Activated T-cell treated with anti-CD3 and anti-CD28 coated beads, Interleukin-2, amount 50 U/mL, for 4 hours (primary cell): ENCODE measurements at regions not wholly inside any gene's neighbourhood (a gene's known extent, or its start where the extent isn't known, plus 50 kb on each side); places are given as distances from the start of the nearest gene placed in this dataset.

Experiments
- ATAC-seq, 2 donors: fragments of 200-7000 bp; cut with Tn5 transposase; one replicate each; pipeline ENCODE4 v1.10.0; 2021
- DNase-seq: peaks from one replicate; pipeline ENCODE4 v3.0.0-alpha.2; 2020
- H3K27me3 Mint-ChIP-seq: one replicate; pipeline ENCODE4 v1.8.0; 2021; ENCODE audit warnings: low read depth, mixed read lengths
- H3K36me3 Mint-ChIP-seq: one replicate; pipeline ENCODE4 v1.8.0; 2022; ENCODE audit warnings: mixed read lengths; ENCODE audit not compliant: insufficient read depth
- H3K4me1 Mint-ChIP-seq: one replicate; pipeline ENCODE4 v1.8.0; 2021; ENCODE audit warnings: low read depth, mixed read lengths
- H3K4me3 Mint-ChIP-seq: one replicate; pipeline ENCODE4 v1.8.0; 2021; ENCODE audit warnings: mild to moderate bottlenecking, moderate library complexity, mixed read lengths
- H3K9me3 Mint-ChIP-seq: one replicate; pipeline ENCODE4 v1.8.0; 2021; ENCODE audit warnings: mixed read lengths

DNA sequence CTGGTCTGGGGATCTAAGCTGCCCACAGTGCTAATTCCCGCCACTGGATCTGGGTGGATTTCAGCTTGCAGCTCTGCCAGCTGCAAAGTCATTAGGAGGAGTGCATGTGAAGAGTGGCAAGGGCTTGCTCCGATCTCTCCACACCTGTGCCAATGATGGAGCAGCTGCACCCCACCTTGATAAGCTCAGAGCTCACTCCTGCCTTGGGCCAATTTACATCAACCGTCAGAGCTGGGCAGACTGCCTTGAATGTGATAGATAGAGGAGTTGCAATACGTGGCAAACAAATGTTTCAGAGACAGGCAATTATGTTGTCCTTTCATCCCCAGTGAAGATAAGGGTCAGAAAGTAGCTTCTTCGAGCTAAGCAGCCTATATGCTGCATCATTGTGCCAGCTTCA lies 379.9 kb downstream of the SH2D4B start:
- DNase-seq, result no peak
- no peak for ATAC-seq
- Mint-ChIP-seq H3K4me1 (no peaks in the 10 kb centered on the region), H3K36me3 (no peaks in the 10 kb centered on the region), H3K9me3 (no peaks in the 10 kb centered on the region), H3K27me3 (peaks cover 9% of the 10 kb centered on the region), H3K4me3 (no peak overlapping the region)

DNA sequence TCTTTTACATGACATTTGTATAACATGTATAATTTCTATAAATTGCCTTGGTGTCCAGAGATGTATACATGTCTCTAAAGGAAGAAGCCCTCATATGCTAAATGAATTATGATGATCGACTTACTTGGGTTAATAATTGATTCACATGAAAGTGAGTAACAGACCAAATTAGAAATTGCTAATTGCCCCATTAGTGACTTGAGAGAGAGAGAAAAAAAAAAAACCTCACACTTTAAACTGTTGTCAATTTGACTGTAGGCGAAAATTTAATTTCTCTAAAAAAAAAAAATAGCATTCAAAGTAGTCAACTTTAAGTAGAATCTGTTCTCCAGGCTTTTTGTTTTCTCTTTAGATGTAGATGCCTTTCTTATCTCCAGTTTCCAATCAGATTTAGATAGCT lies 383.3 kb downstream of the SH2D4B start:
- DNase-seq (no peak), ATAC-seq (no peak)
- Mint-ChIP-seq H3K4me1 (no peaks in the 10 kb centered on the region), H3K27me3 (peaks cover 12% of the 10 kb centered on the region), H3K36me3 (no peaks in the 10 kb centered on the region), H3K9me3 (no peaks in the 10 kb centered on the region), H3K4me3 (no peak overlapping the region)

DNA sequence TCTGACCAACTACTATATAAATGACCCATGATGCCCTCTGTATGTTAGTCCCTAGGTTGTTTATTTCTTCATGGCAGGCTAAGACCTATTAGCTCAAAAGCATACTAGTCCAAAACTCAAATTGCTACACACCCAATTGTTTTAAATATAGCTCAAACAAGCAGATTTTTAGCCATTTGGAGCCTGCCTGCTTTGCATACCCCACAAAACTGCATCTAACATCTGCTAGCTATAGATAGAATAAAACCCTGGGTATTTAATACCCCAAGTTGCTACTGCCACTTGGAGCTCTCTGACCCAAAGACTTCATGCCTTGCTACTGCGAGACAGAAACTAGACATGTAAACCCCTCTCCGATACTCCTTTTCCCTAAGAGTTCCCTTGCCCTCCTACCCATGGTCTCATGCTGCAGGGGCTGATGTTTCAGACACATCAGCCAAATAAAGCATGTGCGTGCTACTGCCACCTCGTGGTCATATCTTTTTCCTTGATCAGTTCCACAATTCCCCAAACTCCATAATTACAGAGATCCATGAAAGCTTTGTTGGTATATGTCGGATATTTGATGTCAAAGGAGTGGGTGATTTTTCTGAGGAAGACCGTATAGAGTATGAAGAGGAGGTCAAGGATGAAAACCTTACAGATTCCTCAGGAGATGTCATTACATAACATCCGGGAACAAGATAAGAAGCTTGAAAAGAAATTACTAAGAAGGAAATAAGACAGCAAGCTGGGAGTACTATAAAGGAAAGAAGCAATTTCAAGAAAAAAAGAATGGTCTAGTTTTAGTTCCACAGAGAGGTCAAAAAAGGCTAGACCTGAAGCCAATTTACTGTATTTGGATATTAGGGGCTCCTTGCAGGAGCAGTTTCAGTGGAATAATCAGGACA lies 386.6 kb downstream of the SH2D4B start:
- DNase-seq (no peak), ATAC-seq (no peak)
- Mint-ChIP-seq H3K27me3 (peaks cover 11% of the 10 kb centered on the region), H3K4me1 (no peaks in the 10 kb centered on the region), H3K36me3 (no peaks in the 10 kb centered on the region), H3K9me3 (peaks cover 14% of the 10 kb centered on the region), H3K4me3 (no peak overlapping the region)

DNA sequence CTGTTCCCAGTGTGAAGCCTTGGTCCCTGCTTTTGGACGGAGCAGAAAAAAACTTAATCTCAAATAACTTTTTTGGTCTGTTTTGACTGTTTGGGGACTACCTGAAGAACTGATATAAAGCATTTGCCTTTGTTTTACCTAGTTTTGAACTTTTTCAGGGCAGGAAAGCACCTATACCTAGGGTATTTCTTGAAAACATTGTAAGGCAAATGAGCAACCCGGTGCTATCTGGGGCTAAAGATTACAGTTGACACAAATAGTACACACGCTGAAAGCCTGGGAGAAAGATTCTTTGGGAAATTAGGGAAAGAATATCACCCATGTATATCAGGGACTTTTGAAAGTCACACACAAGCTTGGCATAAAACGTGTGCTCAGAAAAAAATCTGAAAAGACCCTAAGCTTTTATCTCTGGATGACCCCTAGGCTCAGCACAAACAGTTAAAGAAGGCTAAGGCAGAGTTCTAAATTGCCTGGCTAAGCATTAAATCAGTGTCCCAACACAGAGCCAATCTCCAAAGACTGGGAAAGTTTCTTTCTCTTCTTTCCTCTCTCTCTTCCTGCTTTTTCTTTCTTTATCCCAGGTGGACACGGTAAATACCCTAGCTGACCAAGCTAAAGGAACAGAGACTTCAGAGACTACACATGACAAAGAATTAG lies 389.8 kb downstream of the SH2D4B start:
- ATAC-seq, result no peak
- Mint-ChIP-seq H3K36me3 (no peaks in the 10 kb centered on the region), H3K4me1 (no peaks in the 10 kb centered on the region), H3K27me3 (peaks cover 6% of the 10 kb centered on the region), H3K4me3 (no peak overlapping the region), H3K9me3 (peaks cover 14% of the 10 kb centered on the region)
- DNase-seq, result no peak

DNA sequence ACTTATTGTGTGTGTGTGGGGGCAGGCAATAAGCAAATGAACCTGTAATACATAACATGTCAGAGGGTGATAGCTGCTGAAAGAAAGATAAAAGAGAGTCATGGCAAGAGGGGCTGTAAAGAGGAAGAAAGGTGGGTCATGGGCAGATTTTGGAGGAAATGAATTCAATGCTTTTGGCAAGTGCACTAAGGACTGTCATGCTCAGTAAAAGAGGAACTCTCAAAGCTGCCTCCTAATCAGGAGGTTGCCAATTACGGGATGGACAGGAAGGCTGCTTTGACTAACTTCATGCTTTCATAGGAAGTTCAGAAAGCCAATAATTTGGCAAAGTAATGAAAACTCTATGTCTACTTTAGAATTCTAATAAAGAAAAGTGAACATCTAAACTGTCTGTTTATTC lies 401.2 kb downstream of the SH2D4B start:
- Mint-ChIP-seq H3K9me3 (no peaks in the 10 kb centered on the region), H3K27me3 (peaks cover 3% of the 10 kb centered on the region), H3K4me1 (no peaks in the 10 kb centered on the region), H3K4me3 (no peak overlapping the region), H3K36me3 (no peaks in the 10 kb centered on the region)
- ATAC-seq (no peak), DNase-seq (no peak)

DNA sequence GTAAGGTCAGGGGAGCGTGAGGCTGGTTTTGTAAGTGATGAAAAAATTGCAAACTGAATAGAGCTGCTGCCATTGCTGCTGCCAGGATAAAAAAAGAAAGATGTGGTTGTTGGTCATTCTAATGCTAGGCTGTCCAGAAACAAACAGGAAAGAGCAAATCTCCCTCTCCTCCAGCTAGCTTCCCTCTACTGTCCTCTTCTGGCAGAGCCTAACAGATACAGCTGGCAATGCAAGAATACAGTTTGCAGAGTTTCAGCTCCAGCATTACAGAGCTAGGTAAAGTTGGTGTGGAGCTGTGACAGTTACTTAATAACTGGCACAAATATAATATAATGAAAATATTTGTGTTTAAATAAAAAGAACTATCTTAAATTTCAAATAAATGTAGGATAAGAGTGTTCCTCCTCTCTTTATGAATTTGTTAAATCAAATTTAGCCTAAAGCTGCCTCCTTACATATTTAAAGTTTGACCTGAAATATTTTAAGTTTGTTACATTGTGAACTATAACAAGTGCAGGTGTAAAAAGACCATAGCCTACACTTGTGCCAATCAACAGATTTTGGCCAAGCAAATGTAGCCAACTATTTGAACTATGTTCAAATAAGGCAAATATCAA lies 407.7 kb downstream of the SH2D4B start:
- Mint-ChIP-seq H3K27me3 (peaks cover 4% of the 10 kb centered on the region), H3K9me3 (no peaks in the 10 kb centered on the region), H3K4me1 (no peaks in the 10 kb centered on the region), H3K4me3 (no peak overlapping the region), H3K36me3 (no peaks in the 10 kb centered on the region)
- DNase-seq, result no peak
- ATAC-seq, result no peak

GRCh38 chr10:80946073-80946472 lies 408.4 kb downstream of the SH2D4B start:
- Mint-ChIP-seq H3K4me3 (no peak overlapping the region), H3K36me3 (no peaks in the 10 kb centered on the region), H3K27me3 (peaks cover 7% of the 10 kb centered on the region), H3K4me1 (no peaks in the 10 kb centered on the region), H3K9me3 (no peaks in the 10 kb centered on the region)
- no peak for ATAC-seq
- DNase-seq, result no peak

GRCh38 chr10:80946957-80947726 lies 409.4 kb downstream of the SH2D4B start:
- no peak overlapping the region for H3K4me3 Mint-ChIP-seq
- no peaks in the 10 kb centered on the region for H3K4me1 Mint-ChIP-seq
- peaks cover 7% of the 10 kb centered on the region for H3K27me3 Mint-ChIP-seq
- DNase-seq, result no peak
- no peaks in the 10 kb centered on the region for H3K9me3 Mint-ChIP-seq
- no peaks in the 10 kb centered on the region for H3K36me3 Mint-ChIP-seq
- ATAC-seq, result no peak

- ATAC-seq, result no peak
- Mint-ChIP-seq H3K9me3 (no peaks in the 10 kb centered on the region), H3K27me3 (peaks cover 3% of the 10 kb centered on the region), H3K4me3 (no peak overlapping the region), H3K36me3 (no peaks in the 10 kb centered on the region), H3K4me1 (no peaks in the 10 kb centered on the region)
- DNase-seq, result no peak
Measured at GRCh38 chr10:80949785-80950184, 412.1 kb downstream of the SH2D4B start.

DNA sequence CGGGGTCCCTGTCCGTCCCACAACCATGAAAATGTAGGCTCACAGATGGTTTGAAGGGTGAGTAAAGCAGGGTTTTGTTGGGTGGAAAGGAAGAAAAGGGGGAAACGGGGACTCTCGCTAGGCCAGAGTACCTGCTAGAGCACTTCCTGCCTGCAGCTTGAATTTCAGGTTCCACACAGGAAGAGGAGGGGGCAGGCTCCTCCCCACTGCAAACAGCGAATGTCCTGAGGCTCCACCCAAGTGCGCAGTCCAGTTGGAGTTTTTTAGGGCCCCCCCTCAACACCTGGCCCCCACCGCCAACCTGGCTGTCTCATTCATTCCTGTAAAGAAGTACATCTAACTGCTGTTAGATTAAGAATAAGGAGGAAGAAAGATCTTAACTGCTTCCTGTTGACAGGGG lies 414.7 kb downstream of the SH2D4B start:
- no peaks in the 10 kb centered on the region for H3K4me1 Mint-ChIP-seq
- DNase-seq, result no peak
- H3K9me3 Mint-ChIP-seq, result no peaks in the 10 kb centered on the region
- no peaks in the 10 kb centered on the region for H3K36me3 Mint-ChIP-seq
- no peak for ATAC-seq
- H3K4me3 Mint-ChIP-seq, result no peak overlapping the region
- peaks cover 3% of the 10 kb centered on the region for H3K27me3 Mint-ChIP-seq

DNA sequence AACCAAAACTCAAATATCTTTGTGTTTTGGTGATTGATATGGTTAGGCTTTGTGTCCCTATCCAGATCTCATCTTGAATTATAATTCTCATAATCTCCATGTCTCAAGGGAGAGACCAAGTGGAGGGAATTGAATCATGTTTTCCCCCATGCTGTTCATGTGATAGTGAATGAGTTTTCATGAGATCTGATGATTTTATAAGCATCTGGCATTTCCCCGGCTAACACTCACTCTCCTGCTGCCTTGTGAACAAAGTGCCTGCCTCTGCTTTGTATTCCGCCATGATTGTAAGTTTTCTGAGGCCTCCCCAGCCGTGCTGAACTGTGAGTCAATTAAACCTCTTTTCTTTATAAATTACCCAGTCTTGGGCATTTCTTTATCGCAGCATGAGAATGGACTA lies 419.5 kb downstream of the SH2D4B start:
- Mint-ChIP-seq H3K4me1 (no peaks in the 10 kb centered on the region), H3K36me3 (no peaks in the 10 kb centered on the region), H3K4me3 (no peak overlapping the region), H3K9me3 (no peaks in the 10 kb centered on the region), H3K27me3 (no peaks in the 10 kb centered on the region)
- DNase-seq, result no peak
- ATAC-seq, result no peak

DNA sequence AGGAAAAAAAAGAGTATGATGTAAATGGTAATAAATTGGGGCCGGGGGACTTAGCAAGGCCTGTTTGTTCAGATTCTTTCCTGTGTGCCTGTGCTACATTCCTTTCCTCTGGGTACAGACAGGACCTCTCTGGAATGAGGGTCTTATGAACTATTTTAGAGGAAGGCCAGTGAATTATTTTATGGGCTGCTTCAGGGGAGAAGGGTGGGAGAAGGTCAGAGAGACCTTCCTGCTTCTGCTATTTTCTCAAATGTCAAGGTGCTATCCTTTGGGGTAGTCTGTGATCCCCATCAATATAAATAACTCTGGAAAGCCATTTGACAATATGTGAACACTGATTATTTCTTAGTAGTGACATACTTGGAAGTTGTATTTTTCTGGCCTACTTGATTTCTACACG lies 426.5 kb downstream of the SH2D4B start:
- H3K4me1 Mint-ChIP-seq, result no peaks in the 10 kb centered on the region
- no peak for ATAC-seq
- H3K9me3 Mint-ChIP-seq, result no peaks in the 10 kb centered on the region
- H3K36me3 Mint-ChIP-seq, result no peaks in the 10 kb centered on the region
- no peak overlapping the region for H3K4me3 Mint-ChIP-seq
- no peak for DNase-seq
- peaks cover 5% of the 10 kb centered on the region for H3K27me3 Mint-ChIP-seq

DNA sequence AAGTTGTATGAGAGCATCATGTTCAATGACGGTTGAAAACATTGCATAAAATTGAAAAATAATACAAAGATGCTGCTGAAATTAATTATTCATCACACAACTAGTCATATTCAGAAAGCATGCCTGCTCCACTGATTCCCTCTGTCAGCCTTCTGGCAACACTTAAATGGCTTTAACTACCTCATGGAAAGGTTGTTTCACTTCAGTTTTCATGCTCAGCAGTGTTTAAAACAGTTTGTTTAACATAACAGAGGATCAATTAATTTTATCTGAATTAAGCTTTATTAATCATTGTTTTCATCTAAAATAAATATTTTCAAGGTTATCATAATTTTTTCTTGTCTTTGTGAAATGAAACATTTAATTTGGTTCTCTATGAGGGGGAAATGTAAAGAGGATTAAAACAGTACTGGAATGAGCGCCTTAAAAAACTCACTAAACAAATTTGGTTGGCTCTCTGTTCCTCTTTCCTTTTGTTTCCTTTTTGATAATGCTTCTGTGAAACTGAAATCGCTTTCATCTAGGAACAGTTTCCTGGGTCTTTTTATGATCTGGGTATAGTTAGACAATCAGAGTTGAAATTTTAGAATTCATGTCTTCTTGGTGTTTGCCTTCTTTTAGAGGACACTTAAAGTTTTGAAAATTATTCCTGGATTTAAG lies 427.4 kb downstream of the SH2D4B start:
- H3K9me3 Mint-ChIP-seq, result no peaks in the 10 kb centered on the region
- no peaks in the 10 kb centered on the region for H3K36me3 Mint-ChIP-seq
- no peak for ATAC-seq
- H3K4me1 Mint-ChIP-seq, result no peaks in the 10 kb centered on the region
- no peak for DNase-seq
- peaks cover 5% of the 10 kb centered on the region for H3K27me3 Mint-ChIP-seq
- H3K4me3 Mint-ChIP-seq, result no peak overlapping the region
